HG02571 (cell line): ENCODE measurements at regions not wholly inside any gene's neighbourhood (a gene's known extent, or its start where the extent isn't known, plus 50 kb on each side); places are given as distances from the start of the nearest gene placed in this dataset.

Experiments
- ATAC-seq: cut with Tn5 transposase; IDR thresholded peaks from one replicate; pipeline ENCODE4 v1.9.1; 2021; ENCODE audit warnings: mild to moderate bottlenecking, moderate library complexity; ENCODE audit not compliant: unreplicated experiment

DNA sequence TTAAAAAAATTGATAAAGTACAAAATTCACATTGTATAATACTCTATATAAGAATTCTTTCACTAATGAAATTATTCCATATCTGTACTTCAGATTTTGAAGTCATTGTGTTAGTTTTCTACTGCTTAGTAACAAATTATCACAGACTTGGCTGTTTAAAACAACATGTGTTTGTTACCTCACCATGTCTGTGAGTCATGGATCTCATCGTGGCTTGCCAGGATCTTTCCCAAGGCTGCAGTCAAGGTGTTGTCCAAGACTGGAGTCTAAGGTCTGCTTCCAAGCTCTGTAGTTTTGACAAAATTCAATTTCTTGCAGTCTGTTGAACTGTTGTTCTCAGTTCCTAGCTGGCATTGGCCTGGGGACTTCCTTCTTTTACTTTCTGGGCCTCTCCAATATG lies 1286.9 kb downstream of the ADGRL3 start:
- ATAC-seq = no peak

DNA sequence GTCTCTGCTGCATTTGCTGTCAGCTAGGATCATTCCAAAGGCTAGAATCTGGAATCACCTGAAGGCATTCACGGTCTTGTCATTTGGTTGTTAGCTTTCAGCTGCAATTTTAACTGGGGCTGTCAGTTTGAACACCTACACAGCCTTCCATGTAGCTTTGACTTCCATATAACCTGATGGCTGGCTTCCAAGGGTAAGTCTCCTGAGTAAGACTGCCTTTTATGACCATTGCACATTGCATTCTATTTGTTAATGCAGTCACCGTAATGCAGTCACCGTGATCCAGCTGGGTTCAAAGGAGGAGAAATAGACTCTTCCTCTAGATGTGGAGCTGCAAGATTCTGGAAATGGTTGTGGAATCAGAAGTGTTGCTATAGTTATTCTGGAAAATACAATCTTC lies 1284.2 kb downstream of the ADGRL3 start:
- no peak for ATAC-seq

GRCh38 chr4:62482355-62482754 lies 1282.2 kb downstream of the ADGRL3 start:
- no peak for ATAC-seq

- no peak for ATAC-seq
Measured at GRCh38 chr4:62475596-62475995, 1275.5 kb downstream of the ADGRL3 start.

DNA sequence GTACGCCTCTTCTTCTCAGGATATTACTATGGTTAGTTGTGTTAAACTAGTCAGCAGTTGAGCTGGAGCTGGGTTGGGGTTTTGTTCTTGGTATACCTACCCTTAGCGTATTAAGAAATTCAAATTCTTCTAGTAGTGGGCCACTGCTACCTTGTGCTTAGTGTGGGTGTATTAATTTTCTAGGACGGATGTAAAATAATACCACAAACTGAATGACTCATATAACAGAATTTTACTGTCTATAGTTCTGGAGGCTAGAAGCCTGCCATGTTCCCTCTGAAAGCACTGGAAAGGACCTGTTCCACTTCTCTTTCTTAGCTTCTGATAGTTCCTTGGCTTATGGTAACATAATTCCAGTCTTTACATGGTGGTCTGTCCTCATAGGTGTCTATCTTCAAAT lies 1274.7 kb downstream of the ADGRL3 start:
- ATAC-seq = no peak

DNA sequence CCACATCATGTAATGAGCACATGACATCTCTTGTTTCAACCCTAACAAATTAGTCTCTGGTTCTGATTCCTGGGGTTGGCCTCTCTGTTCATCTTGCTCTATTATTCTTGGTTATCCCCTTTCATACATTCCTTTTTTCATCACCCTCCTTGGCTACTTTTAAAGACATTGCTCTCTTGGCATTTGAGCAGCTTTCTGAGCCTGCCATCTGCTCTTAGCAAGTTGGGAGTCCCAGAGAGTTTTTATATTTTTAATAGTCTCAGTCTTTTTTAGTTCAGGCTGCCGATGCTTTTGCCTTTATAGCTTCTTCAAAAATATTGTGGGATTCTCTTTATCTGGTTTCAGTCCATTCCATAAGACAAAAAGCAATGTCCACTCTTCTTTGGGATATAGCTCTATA lies 1270.9 kb downstream of the ADGRL3 start:
- no peak for ATAC-seq

- ATAC-seq = no peak
Measured at GRCh38 chr4:62470421-62470983, 1270.4 kb downstream of the ADGRL3 start.

GRCh38 chr4:62470020-62470419 lies 1269.9 kb downstream of the ADGRL3 start:
- no peak for ATAC-seq

- ATAC-seq = no peak
Measured at GRCh38 chr4:62461961-62462360, 1261.8 kb downstream of the ADGRL3 start.

DNA sequence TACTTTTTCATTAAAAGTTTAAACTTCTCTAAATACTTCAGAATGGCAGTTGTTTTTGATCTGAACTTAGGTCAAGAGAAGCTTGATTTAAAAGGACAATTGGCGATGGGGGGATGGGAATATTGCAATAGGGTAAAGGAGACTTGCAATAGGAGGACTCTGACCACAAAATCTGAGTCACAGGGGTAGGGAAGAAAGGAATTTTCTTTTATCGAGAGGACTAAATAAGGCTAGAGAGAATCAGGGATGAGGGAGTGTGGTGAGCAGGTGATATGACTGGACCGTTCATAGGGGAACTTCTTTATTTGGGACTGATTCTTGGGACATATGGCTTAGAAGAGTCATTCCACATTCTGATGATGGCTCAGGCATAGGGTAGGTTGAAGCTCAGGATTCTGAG lies 1260.2 kb downstream of the ADGRL3 start:
- no peak for ATAC-seq

DNA sequence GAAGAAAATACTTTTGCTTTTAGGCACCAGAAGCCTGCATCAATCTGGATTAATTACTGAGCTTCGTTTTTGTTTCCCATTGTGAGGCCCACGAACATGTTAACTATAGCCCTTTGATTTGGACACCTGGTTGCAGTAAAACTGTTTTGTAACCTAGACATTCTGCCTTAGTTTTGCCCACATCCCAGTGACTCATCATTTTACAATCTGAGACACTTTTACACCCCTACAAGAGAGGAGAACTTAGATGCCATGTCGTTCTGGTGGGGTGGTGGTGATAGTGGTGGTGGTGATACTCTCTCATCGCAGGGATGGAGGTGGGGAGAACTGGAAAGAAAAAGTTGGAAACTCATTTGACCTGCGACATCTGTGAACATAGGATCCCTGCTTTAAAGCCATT lies 1257.2 kb downstream of the ADGRL3 start:
- ATAC-seq = no peak

DNA sequence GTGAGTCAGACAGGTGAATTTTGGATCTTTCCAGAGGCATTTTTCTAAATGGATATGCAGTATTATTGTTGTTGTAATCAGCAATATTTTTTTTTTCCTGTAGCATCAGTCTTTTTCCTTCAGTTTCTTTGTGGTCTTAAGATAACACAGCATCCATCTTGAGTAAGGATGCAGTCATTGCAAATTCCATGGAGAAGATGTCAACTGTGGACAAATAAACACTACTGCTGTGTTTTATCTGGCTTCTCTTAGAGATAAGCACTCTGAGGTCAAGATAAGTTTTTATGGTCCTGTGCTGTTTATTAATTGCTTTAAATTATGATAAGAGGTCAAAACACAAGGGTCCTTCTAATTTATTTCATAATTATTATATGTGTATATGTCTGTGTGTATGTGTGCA lies 1255.7 kb downstream of the ADGRL3 start:
- ATAC-seq = no peak

DNA sequence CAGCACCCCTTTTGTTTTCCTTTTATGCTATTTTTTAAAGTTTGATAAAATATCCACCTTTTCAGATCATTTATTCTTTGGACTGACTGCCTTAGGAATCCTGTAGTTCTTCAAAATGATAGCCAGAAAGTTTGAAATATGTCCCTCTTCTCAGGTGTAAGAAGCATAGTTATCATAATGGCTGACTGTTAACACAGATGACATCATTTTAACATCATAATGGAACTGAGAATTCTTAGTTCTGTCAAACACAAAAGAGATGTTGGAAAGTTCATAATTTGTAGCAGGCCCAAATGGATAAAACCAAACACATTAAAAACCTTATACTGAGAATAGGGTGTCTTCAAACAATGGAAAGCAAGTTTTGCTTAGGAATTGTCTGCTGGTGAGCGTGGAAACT lies 1254.4 kb downstream of the ADGRL3 start:
- no peak for ATAC-seq

DNA sequence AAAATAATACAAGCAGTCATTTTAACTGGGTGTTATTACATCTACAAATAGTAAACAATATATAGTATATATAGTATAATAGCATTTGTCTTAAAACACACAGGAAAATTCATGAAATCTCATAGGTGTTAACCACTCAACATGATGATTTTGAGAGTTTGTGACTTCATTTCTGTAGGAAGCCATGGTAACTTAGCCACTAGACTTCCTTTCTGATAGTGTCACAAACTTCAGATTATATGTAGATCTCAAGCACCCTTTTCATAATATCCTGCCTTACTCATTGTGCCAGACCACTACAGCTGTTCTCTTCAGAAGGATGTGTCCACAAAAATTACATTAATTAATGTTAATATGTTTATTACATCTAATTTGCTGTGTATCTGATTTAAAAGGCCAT lies 1250.6 kb downstream of the ADGRL3 start:
- ATAC-seq = no peak

DNA sequence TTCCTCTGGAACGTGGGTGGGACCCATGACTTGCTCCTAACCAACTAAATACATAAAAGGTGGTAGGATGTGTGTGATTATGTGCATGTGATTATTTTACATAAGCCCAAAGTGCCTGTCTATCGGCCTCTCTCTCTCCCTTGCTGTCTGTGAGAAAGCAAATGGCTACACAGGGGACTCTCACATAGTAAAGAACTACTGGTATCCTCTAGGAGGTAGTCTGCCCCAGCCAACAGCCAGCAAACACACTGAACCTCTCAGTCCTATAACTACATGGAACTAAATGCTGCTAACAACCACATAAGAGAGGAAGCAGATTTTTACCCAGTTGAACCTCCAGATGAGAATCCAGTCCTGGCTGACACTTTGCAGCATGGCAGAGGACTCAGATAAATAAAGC lies 1249.4 kb downstream of the ADGRL3 start:
- no peak for ATAC-seq

DNA sequence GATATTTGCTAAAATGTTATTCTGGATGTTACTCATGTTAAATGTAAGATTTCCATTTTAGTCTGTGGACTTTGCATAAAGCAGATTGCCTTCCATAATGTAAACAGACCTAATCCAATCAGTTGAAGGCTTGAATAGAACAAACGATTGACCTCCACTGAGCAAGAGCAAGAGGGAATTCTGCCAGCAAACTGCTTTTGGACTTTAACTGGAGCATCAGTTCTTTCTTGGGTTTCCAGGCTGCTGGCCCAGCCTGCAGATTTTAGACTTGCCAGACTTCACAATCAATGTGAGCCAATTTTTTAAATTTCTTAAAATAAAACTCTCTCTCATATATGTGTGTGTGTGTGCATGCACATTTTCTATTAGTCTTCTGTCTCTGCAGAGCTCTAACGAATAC lies 1248.8 kb downstream of the ADGRL3 start:
- ATAC-seq = no peak

DNA sequence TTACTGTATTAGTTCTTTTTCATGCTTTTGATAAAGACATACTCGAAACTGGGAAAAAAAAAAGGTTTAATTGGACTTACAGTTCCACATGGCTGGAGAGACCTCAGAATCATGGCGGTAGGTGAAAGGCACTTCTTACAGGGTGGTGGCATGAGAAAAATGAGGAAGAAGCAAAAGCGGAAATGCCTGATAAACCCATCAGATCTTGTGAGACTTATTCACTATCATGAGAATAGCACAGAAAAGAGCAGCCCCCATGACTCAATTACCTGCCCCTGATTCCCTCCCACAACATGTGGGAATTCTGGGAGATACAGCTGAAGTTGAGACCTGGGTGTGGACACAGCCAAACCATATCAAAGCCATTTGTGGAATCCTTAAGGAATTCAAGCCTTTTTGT lies 1238.9 kb downstream of the ADGRL3 start:
- ATAC-seq = no peak

- no peak for ATAC-seq
Measured at GRCh38 chr4:62434921-62435320, 1234.8 kb downstream of the ADGRL3 start.

GRCh38 chr4:62431513-62432231 lies 1231.5 kb downstream of the ADGRL3 start:
- peak; percentile 51 for ATAC-seq

DNA sequence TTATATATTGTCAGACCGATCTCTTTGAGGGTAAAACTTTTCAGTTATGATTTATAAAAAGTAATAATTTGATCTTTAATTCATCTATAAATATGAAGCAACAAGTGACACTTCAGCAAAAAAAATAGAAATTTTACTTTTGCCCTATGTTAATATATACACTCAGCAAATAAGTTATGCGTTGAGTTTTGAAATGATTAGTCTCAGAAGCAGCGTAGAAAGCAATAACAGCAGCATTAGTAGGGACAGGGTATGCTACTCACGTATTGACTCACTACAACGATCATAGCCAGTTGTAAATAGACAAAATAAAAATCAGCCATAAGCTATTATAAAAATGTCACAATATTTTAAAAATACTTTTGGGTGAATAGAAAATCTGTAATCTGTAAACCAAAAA lies 1229.2 kb downstream of the ADGRL3 start:
- ATAC-seq = no peak

GRCh38 chr4:62415256-62415655 lies 1215.1 kb downstream of the ADGRL3 start:
- no peak for ATAC-seq

DNA sequence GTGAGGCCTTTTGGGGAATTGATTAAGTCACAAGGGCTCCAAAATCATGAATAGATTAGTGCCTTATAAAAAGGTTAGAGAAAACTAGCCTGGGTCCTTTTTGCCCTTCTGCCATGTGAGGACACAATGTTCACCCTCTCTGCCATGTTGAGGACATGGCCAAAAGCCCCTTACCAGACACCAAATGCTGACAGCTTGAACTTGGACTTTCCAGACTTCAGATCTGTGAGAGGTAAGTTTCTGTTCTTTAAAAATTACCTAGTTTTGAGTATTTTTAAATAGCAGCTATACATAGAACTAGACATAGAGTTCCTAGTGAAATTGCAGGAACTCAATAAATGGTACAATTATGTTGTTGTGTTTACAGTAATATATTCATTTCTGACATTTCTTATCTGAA lies 1214.4 kb downstream of the ADGRL3 start:
- ATAC-seq = no peak
